B cell (primary cell): ENCODE measurements at regions not wholly inside any gene's neighbourhood (a gene's known extent, or its start where the extent isn't known, plus 50 kb on each side); places are given as distances from the start of the nearest gene placed in this dataset.

Source experiments
- ATAC-seq: fragments of 200-7000 bp; cut with Tn5 transposase; one replicate; pipeline ENCODE4 v1.10.0; 2021; ENCODE audit warnings: low read depth, mild to moderate bottlenecking, moderate number of reproducible peaks, moderate library complexity
- CTCF ChIA-PET: fragments of 350-600 bp; sonication (Branson Sonifier 250); formaldehyde crosslinking; loops from one replicate; lab custom pipeline; 2021; ENCODE audit warnings: antibody characterized with exemption, inconsistent platforms; lab: Charles Lee
- POLR2A ChIA-PET: fragments of 350-600 bp; sonication (Branson Sonifier 250); formaldehyde crosslinking; loops from one replicate; lab custom pipeline; 2021; ENCODE audit warnings: antibody characterized with exemption; lab: Charles Lee
- DNase-seq: peaks from one replicate; pipeline ENCODE4 v3.0.0; 2013
- H2AFZ ChIP-seq: 2 replicates; pipeline ENCODE4 v1.6.1; 2012; ENCODE audit warnings: mild to moderate bottlenecking, low read depth, low read length; ENCODE audit not compliant: insufficient read depth, poor library complexity, severe bottlenecking
- H3K27ac ChIP-seq, 2 donors: 1 replicate in 1 of 2; 2 replicates in 1 of 2; pipeline ENCODE4 v1.5.1; 2012 to 2013; ENCODE audit warnings: low read length in 2 of 2, mild to moderate bottlenecking in 2 of 2, moderate library complexity in 1 of 2
- H3K27me3 ChIP-seq, 4 experiments: fragments of 200-600 bp in 1 of 4; sonication (generic) in 1 of 4; replicated peaks in 1 of 4; 1 replicate in 2 of 4; 2 replicates in 2 of 4; pipeline versions ENCODE4 v1.6.1 to v1.7.0; 2013 to 2016; ENCODE audit warnings: low read length in 3 of 4, mild to moderate bottlenecking in 2 of 4, mixed read lengths in 1 of 4, moderate library complexity in 1 of 4; ENCODE audit not compliant: insufficient read depth in 4 of 4, control insufficient read depth in 3 of 4; ENCODE audit errors: control extremely low read depth in 1 of 4
- H3K36me3 ChIP-seq, 2 experiments: replicated peaks in 1 of 2; 1 replicate in 1 of 2; 2 replicates in 1 of 2; pipeline versions ENCODE4 v1.6.1 to v1.7.1; 2013; ENCODE audit warnings: low read length in 1 of 2; ENCODE audit not compliant: insufficient read depth in 2 of 2, control insufficient read depth in 1 of 2; ENCODE audit errors: control extremely low read depth in 1 of 2, extremely low read depth in 1 of 2
- H3K4me1 ChIP-seq, 2 donors: fragments of 200-600 bp in 1 of 2; sonication (generic) in 1 of 2; 1 replicate in 1 of 2; 2 replicates in 1 of 2; pipeline versions ENCODE4 v1.5.1 to v1.6.1; 2013 to 2017; ENCODE audit warnings: low read length in 2 of 2; ENCODE audit not compliant: control insufficient read depth in 2 of 2, insufficient read depth in 2 of 2
- H3K4me2 ChIP-seq: replicated peaks from 2 replicates; pipeline ENCODE3; 2012; ENCODE audit warnings: mild to moderate bottlenecking, low read depth, low read length; ENCODE audit not compliant: poor library complexity, severe bottlenecking
- H3K4me3 ChIP-seq, 5 experiments: fragments of 200-600 bp in 1 of 5; sonication (generic) in 1 of 5; 1 replicate in 3 of 5; 2 replicates in 2 of 5; pipeline versions ENCODE4 v1.5.1 to v1.7.0; 2011 to 2016; ENCODE audit warnings: low read length in 4 of 5, mild to moderate bottlenecking in 4 of 5, low read depth in 2 of 5, control low read depth in 1 of 5, moderate library complexity in 1 of 5; ENCODE audit not compliant: insufficient read depth in 1 of 5; ENCODE audit errors: control extremely low read depth in 1 of 5, extremely low read depth in 1 of 5
- H3K79me2 ChIP-seq: fragments of 200-600 bp; sonication (generic); one replicate; pipeline ENCODE4 v1.6.0; 2016; ENCODE audit warnings: low read length; ENCODE audit not compliant: control insufficient read depth, insufficient read depth
- H3K9ac ChIP-seq: fragments of 200-600 bp; sonication (generic); 2 replicates; pipeline ENCODE4 v1.6.1; 2017; ENCODE audit warnings: mild to moderate bottlenecking, low read length, moderate library complexity
- H3K9me3 ChIP-seq, 3 donors: one replicate each; pipeline versions ENCODE4 v1.6.1 to v1.7.1; 2013; ENCODE audit warnings: low read length in 2 of 3; ENCODE audit not compliant: control insufficient read depth in 2 of 3, insufficient read depth in 1 of 3; ENCODE audit errors: control extremely low read depth in 1 of 3
- H4K20me1 ChIP-seq: 2 replicates; pipeline ENCODE4 v1.6.0; 2012; ENCODE audit warnings: mild to moderate bottlenecking, low read length; ENCODE audit not compliant: insufficient read depth, control insufficient read depth, poor library complexity, severe bottlenecking
- H3K27ac Mint-ChIP-seq: one replicate; pipeline ENCODE4 v1.8.0; 2021; ENCODE audit warnings: mixed read lengths
- H3K27me3 Mint-ChIP-seq: one replicate; pipeline ENCODE4 v1.8.0; 2021; ENCODE audit warnings: mixed read lengths
- H3K4me1 Mint-ChIP-seq: one replicate; pipeline ENCODE4 v1.8.0; 2021; ENCODE audit warnings: mixed read lengths
- H3K4me3 Mint-ChIP-seq: one replicate; pipeline ENCODE4 v1.8.0; 2021; ENCODE audit warnings: mixed read lengths
- H3K9me3 Mint-ChIP-seq: one replicate; pipeline ENCODE4 v1.8.0; 2022; ENCODE audit warnings: mixed read lengths; ENCODE audit not compliant: insufficient read depth
- EZH2 ChIP-seq: IDR thresholded peaks from 2 replicates; pipeline ENCODE4 v1.6.1; 2012; ENCODE audit warnings: borderline replicate concordance, low read depth, mild to moderate bottlenecking, moderate library complexity, low read length; ENCODE audit not compliant: insufficient read depth, poor library complexity, severe bottlenecking
- WGBS: methylation state at CpG from one replicate; pipeline ENCODE4 v1.1.5; 2013; ENCODE audit warnings: missing lambda C conversion rate; ENCODE audit not compliant: insufficient coverage; 5-methylcytosine and 5-hydroxymethylcytosine counted together
- intact Hi-C: fragments of 100-400 bp; cut with micrococcal nuclease; formaldehyde crosslinking; loops from one replicate; pipeline ENCODE4 v1.10.0; 2022
- TF ChIP-seq, protein P1 (sequence below): fragments of 200-600 bp; IDR thresholded peaks from one replicate; pipeline ENCODE4 v1.8.0; 2022; ENCODE audit warnings: antibody characterized with exemption, mild to moderate bottlenecking

DNA sequence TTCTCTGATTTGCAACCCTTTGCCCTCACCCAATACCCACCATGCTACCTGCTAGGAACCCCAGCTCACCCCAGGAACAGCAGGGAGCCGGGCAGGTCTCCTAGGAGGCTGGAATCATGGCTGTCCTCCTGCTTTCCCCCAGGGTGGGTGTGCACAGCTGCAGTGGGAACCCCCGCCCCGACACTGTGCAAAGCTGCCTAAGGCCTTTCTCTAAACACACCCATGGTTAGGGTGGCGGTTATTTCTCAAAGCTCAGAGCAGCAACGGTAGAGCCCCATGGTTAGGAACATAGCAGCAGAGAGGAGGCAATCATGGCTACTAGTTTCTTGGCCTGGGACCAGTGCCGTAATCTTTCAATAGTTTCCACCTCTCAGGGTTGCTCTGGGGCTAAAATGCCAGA lies 52.2 kb downstream of the ABCC12 start:
- H3K9ac ChIP-seq: no peak overlapping the region
- H3K27me3 ChIP-seq: peaks cover 0 to 6% (median 0%) of the 10 kb centered on the region in 4 experiments
- no peaks in the 10 kb centered on the region for H4K20me1 ChIP-seq
- POLR2A ChIA-PET: no interaction called here
- H3K36me3 ChIP-seq: no peaks in the 10 kb centered on the region
- CTCF ChIA-PET: no interaction called here
- no peaks in the 10 kb centered on the region for H3K79me2 ChIP-seq
- 88% methylated on average over 6 of the region's 6 CpGs for WGBS
- no peak overlapping the region for H3K4me2 ChIP-seq
- H3K4me3 Mint-ChIP-seq: no peak overlapping the region
- H3K4me1 Mint-ChIP-seq: no peaks in the 10 kb centered on the region
- no peak overlapping the region for H3K27ac ChIP-seq
- TF ChIP-seq, protein P1, sequence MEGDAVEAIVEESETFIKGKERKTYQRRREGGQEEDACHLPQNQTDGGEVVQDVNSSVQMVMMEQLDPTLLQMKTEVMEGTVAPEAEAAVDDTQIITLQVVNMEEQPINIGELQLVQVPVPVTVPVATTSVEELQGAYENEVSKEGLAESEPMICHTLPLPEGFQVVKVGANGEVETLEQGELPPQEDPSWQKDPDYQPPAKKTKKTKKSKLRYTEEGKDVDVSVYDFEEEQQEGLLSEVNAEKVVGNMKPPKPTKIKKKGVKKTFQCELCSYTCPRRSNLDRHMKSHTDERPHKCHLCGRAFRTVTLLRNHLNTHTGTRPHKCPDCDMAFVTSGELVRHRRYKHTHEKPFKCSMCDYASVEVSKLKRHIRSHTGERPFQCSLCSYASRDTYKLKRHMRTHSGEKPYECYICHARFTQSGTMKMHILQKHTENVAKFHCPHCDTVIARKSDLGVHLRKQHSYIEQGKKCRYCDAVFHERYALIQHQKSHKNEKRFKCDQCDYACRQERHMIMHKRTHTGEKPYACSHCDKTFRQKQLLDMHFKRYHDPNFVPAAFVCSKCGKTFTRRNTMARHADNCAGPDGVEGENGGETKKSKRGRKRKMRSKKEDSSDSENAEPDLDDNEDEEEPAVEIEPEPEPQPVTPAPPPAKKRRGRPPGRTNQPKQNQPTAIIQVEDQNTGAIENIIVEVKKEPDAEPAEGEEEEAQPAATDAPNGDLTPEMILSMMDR: no peak
- TF ChIP-seq EZH2: no peak
- no peak overlapping the region for H2AFZ ChIP-seq
- DNase-seq (no peak), ATAC-seq (no peak)
- H3K9me3 Mint-ChIP-seq: no peaks in the 10 kb centered on the region
- peaks cover 11% of the 10 kb centered on the region for H3K27me3 Mint-ChIP-seq
- no peak overlapping the region for H3K4me3 ChIP-seq
- intact Hi-C loops: no loop called here
- H3K9me3 ChIP-seq: no peaks in the 10 kb centered on the region
- no peaks in the 10 kb centered on the region for H3K4me1 ChIP-seq
- no peak overlapping the region for H3K27ac Mint-ChIP-seq

DNA sequence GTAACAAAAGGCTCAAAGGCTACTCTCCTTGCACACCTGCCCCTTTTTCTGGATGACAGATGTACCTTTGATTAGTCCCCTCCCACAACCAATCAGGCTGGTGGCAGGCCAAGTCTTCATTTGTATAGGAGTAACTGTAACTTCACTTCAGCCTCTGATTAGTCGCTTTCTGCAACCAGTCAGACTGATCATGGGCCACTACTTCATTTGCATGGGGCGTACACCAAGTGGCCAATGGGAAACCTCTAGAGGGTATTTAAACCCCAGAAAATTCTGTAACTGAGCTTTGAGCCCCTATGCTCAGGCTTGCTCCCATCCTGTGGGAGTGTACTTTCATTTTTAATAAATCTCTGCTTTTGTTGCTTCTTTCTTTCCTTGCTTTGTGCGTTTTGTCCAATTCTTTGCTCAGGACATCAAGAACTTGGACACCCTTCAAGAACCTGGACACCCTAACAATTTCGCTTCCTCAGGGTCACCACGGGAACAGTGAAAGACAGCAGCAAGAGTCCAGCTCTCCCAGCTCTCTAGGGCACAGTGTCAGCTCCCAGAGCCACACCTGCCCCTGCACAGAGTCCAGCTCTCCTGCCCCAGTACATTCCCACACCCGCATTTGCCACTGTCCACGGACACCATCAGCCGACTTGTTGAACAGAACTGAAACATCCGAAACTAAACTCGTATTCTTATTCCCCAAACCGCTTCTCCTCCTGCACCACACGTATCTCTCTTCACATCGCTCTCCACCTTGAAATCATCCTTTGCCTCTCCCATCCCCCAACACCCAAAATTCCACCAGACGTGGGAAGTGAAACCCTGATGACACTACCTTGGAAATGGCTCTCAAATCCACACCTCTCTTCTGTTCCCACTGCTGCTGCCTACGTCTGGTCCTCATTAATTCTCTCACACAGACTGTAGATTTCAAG lies 53.4 kb downstream of the ABCC12 start:
- H2AFZ ChIP-seq: no peak overlapping the region
- H3K27me3 ChIP-seq: peaks cover 0 to 8% (median 0%) of the 10 kb centered on the region in 4 experiments
- no peak overlapping the region for H3K9ac ChIP-seq
- no peaks in the 10 kb centered on the region for H3K79me2 ChIP-seq
- ChIA-PET CTCF (no interaction called here), POLR2A (no interaction called here)
- Mint-ChIP-seq H3K27ac (no peak overlapping the region), H3K27me3 (peaks cover 11% of the 10 kb centered on the region), H3K9me3 (no peaks in the 10 kb centered on the region), H3K4me1 (no peaks in the 10 kb centered on the region), H3K4me3 (no peak overlapping the region)
- WGBS: 84% methylated on average over 13 of the region's 15 CpGs
- H3K4me3 ChIP-seq: no peak overlapping the region
- H3K4me1 ChIP-seq: no peaks in the 10 kb centered on the region
- no peak for TF ChIP-seq EZH2
- TF ChIP-seq, protein P1: no peak
- no peak overlapping the region for H3K4me2 ChIP-seq
- no peak for ATAC-seq
- no peaks in the 10 kb centered on the region for H3K9me3 ChIP-seq
- no peak for DNase-seq
- H4K20me1 ChIP-seq: no peaks in the 10 kb centered on the region
- no peaks in the 10 kb centered on the region for H3K36me3 ChIP-seq
- no peak overlapping the region for H3K27ac ChIP-seq
- intact Hi-C loops: no loop called here
